T47D (cell line): ENCODE measurements at regions not wholly inside any gene's neighbourhood (a gene's known extent, or its start where the extent isn't known, plus 50 kb on each side); places are given as distances from the start of the nearest gene placed in this dataset.

ENCODE experiments used
- DNase-seq, 2 experiments: peaks; one replicate each; pipeline versions ENCODE4 v3.0.0 to v3.0.0-alpha.2; 2011 to 2012; ENCODE audit warnings: low read depth in 1 of 2, low spot score in 1 of 2
- JUND ChIP-seq: IDR thresholded peaks from 2 replicates; pipeline ENCODE4 v1.6.1; 2012; ENCODE audit warnings: low read depth
- in situ Hi-C: cut with HindIII; loops from 2 replicates; pipeline ENCODE4 v1.10.0; 2016; ENCODE audit warnings: low sequenced_read_pairs, low pct_unique_long_range_greater_than_20kb

GRCh38 chr16:86702824-86703588 lies 124.7 kb downstream of the FOXL1 start:
- no peak for DNase-seq
- no peak for TF ChIP-seq JUND
- in situ Hi-C loops = no loop called here

GRCh38 chr16:86704516-86704915 lies 126.2 kb downstream of the FOXL1 start:
- no peak for DNase-seq
- in situ Hi-C loops = no loop called here
- TF ChIP-seq JUND = no peak

GRCh38 chr16:86706726-86707125 lies 128.4 kb downstream of the FOXL1 start:
- in situ Hi-C loops = no loop called here
- no peak for TF ChIP-seq JUND
- no peak for DNase-seq

- no peak for TF ChIP-seq JUND
- in situ Hi-C loops = no loop called here
- no peak for DNase-seq
Observed at GRCh38 chr16:86707171-86707570, 128.8 kb downstream of the FOXL1 start.

GRCh38 chr16:86707581-86707980 lies 129.2 kb downstream of the FOXL1 start:
- in situ Hi-C loops = no loop called here
- DNase-seq = no peak
- no peak for TF ChIP-seq JUND

GRCh38 chr16:86708431-86708830 lies 130.1 kb downstream of the FOXL1 start:
- DNase-seq = no peak
- in situ Hi-C loops = no loop called here
- no peak for TF ChIP-seq JUND

- no peak for DNase-seq
- TF ChIP-seq JUND = no peak
- in situ Hi-C loops = no loop called here
Observed at GRCh38 chr16:86709103-86709502, 130.8 kb downstream of the FOXL1 start.

GRCh38 chr16:86709902-86710601 lies 131.7 kb downstream of the FOXL1 start:
- in situ Hi-C loops = no loop called here
- no peak for DNase-seq
- TF ChIP-seq JUND = no peak

GRCh38 chr16:86710602-86710950 lies 132.2 kb downstream of the FOXL1 start:
- DNase-seq = no peak
- TF ChIP-seq JUND = no peak
- in situ Hi-C loops = no loop called here

- no peak for TF ChIP-seq JUND
- in situ Hi-C loops = no loop called here
- no peak for DNase-seq
Observed at GRCh38 chr16:86712158-86713009, 134.0 kb downstream of the FOXL1 start.

GRCh38 chr16:86713021-86713631 lies 134.8 kb downstream of the FOXL1 start:
- in situ Hi-C loops = no loop called here

GRCh38 chr16:86714166-86714565 lies 135.8 kb downstream of the FOXL1 start:
- in situ Hi-C loops = no loop called here
- no peak for TF ChIP-seq JUND
- peak in 1 of 2 experiments; percentile 48 for DNase-seq

More at GRCh38 chr16:86713021-86713631, 134.8 kb downstream of the FOXL1 start:
- DNase-seq = no peak
- TF ChIP-seq JUND = no peak
